Islet precursor cell (in vitro differentiated cells): ENCODE measurements at regions not wholly inside any gene's neighbourhood (a gene's known extent, or its start where the extent isn't known, plus 50 kb on each side); places are given as distances from the start of the nearest gene placed in this dataset.
A peak's percentile ranks its signal among the peaks of the same experiment; 100 is the strongest.

Experiments used
- DNase-seq: peaks from one replicate; pipeline ENCODE4 v3.0.0-alpha.2; 2018

DNA sequence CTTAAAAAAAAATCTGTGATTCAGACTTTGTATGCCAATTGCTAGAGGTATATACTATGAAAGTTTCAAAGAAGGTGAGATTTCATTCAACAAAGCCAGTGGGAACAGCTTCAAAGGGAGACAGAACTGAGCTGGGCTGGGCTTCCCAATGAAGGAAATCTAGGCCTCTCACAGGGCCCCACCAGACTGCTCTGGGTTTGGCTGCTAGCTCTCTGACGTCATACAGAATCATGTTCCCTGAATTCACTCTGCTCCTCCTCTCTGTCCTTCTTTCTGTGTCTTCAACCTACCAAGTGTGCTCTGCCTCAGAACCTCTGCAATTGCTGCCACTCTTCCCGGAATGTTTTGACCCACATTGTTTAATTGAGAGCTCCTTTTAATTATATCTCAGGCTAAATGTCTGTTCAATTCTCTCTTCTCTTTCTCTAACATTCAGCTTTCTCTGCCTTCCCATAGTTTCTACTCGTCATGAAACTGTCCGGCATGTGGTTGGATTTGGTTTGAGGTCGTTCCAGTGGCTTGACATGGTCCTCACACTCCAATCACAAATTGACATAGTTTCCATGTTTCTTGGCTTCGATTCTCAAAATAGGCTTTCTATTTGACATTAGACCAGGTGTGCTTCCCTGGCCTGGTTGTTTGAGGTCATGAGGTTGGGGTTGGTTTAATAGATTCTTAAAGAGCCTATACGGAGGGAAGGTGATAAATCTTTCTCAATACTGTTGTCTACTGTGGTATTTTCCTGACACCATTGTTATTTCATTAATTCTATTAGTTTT lies 282.1 kb upstream of the EMCN start:
- DNase-seq, result no peak

DNA sequence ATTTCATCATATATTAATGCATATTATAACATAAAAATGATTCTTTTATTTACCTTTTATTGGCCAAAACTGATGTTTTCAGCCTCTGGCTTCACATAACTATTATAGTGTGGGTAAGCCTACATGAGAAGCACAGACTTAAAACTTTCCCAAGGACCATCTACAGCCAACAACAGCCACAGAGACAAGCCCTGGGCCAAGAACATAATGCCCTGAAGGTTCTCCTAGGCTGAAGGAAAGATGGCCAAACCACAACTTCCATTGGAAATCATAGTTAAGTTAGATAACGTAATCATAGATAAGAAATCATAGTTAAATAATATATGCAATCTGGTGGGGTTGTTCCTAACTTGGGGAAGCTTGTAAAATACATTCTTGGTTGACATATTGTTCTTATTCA lies 280.0 kb upstream of the EMCN start:
- no peak for DNase-seq

DNA sequence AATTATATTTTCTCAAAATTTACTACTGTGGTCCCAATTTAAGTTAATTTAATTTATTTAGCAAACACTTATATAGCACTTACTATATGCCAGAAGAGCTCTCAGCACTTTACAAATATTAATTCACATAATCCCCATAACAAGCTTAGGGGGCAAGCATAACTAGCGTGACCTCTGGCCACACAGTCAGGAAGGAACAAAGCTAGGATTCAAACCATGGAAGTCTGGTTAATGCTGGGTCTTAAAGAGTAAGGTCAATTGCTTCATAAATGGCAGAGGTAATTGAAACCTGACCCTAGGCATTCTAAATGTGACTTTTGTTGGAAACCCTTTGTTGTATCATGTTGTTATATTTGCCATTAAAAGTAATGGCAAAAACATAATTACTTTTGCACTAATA lies 279.5 kb upstream of the EMCN start:
- no peak for DNase-seq

DNA sequence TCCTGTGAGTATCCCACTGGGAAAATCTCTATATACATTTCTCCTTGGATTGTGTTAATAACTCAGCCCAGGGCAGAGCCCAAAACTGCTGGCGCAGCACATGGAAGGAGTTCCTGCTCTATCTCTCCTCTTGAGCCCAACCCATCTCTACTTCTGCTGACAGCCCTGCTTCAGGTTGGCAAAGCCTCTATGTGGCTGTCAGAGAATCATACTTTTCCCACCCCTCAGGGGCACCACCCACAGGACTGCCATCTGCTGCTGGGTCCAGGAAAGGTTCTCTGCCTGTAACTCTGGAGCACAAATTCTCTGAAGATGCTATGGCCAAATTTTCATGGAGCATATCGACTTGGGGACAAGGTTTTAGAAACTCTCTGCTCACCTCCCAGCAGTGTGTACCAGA lies 278.5 kb upstream of the EMCN start:
- DNase-seq, result no peak

DNA sequence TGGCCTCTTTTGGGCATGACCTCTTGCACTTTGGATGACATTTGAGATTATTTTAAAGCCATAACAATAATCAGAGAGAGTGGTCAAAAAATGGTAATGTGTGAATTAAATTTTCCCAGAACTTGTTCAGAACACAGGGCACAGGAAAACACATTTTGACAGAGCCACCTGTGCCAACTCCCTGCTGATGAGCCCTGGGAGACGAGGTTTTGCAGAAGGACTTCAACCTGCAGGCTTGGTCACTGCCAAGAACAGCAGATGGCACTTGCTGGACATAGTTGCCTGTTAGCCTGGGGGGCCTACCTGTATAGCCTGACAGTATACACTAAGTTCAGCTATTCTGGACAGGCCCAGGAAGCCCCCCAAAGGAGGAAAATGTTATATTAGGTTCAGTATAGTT lies 277.8 kb upstream of the EMCN start:
- DNase-seq, result no peak

DNA sequence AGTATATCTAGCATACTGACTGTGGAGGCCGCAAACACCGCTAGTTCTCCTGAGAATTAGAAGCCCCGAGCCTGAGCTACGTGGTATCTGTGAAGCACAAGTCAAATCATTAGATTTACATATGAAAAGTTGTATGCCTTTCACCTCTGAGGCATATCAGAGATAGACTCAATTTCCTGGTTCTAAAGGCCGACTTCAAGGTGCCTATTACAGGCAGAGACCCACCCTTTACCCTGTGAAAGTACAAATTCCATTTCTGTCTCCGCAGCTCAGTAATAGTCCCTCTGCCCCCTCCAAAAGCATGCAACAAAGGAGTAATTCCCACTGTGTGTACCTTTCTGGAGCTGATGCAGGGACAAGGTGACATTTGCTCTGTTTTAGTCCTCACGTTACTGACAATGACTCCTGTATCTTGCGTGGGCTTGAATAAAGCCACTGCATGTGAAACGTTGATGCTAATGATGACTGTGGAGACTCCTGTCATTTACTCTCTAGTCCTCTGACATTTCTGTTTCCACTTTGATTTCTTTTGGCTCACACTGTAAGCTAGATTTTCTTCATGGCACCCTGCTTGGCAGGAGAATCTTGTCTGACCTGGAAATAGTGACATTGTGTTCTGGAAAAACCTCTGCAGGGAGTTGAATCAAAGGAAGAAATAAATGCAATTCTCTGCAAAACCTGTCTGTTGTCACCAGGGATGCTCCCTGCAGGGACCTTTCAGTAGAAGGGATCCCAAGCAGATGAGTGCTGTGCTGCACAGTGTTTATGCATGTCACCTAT lies 273.2 kb upstream of the EMCN start:
- no peak for DNase-seq

DNA sequence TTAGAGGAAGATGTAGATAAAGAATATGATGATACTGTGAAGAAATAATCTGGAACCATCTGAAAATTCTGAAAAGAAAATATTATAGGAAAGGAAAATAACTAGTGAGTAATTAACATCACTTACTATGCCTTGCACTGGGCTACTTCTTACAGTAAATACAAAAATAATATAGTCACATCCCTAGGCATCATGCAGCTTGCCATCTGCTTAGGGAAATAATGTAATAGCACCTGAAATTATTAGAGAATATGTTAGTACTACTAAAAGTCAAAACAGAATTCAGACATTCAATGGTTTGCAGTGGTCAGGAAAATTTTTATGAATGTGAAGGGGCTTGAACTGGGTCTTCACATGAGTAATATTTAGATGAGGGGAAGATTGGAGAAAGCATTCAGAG lies 272.2 kb upstream of the EMCN start:
- DNase-seq, result no peak

DNA sequence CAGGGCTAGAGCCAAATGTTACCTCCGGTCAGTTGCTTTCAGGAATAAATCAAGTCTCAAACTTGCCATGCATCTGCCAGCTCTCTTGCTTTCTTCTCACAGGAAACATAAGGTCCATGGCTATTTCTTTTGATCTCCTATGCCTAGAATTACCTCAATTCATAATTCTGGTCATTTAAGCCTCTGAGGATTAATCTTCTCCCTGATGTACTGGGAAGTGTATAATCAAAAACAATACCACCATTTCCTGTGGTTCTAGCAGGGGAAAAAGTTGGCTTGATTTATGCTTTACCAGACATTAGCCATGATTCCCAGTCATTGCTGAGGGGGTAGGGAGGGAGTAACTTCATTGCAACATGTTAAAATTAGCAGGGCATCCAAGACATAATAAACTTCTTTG lies 268.7 kb upstream of the EMCN start:
- DNase-seq, result no peak

DNA sequence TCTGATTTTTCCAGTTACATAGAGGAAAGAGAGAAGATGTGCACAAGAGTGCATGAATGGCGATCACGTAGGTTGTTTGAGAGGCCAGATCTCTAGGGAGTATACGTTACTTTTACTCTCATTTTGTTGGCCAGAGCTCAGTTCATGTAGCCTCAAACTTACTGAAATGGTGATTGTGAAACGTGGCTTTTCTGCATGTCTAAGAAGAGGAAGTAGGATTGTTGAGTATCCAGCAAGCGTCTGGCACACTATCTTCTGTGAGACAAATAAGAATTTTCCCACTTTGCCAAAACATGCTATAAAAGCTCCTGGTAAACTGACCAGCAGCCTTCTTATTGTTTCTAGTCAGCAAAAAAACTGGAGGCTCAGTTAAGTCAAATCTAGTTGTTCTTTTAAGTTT lies 264.5 kb upstream of the EMCN start:
- DNase-seq, result no peak

DNA sequence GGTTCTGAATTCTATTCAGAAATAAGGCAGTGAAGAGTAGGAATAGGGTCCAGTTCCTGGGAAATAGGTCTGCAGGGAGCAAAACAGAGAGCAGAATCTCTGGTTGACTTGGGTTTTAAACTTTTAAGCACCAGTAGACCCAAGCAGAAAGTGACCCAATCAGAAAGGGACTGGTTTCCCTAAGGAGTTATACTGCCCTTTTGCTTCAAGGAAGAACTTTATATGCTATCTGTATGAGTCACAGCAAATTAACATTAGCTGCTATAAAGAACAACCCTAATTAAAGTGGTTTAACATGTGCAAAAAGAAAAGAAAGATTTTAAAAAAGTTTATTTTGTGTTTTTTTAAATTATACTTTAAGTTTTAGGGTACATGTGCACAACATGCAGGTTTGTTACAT lies 263.6 kb upstream of the EMCN start:
- no peak for DNase-seq

DNA sequence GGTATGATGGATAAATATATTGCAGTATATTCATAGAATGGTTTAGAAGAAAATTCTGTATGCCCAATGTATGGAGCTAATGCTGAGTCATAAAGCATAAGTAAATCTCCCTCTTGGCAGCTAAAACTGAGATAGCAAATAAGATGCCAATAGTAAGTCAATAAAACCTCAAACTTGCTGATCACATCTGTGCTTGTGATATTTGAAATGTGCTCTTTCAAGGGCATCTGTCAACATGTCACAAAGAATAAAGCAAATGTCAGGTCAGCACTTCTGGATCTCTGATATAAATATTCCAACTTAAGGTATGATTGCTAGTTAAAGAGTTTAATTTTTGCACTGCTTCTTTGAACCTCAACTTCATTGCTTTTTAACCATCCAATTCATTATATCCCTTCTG lies 262.3 kb upstream of the EMCN start:
- no peak for DNase-seq

DNA sequence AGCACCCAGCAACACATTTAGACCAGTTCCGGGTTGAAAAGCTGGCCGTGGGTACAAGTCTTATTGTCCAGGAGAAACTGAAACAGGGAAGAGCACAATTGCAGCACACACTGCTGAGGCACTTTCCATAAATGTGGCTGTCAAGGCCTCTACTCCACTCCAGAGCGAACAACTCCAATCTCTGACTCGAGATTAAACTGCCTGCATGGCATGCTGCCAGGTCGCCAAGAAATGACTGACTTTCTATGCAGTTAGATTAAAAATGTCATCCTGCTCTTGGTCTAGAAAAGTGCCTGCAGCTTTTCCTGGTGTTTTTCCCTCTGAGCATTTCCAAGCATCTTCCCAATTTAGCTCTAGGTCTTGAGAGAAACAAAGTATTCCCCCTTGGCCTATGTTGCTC lies 260.6 kb upstream of the EMCN start:
- DNase-seq, result no peak

DNA sequence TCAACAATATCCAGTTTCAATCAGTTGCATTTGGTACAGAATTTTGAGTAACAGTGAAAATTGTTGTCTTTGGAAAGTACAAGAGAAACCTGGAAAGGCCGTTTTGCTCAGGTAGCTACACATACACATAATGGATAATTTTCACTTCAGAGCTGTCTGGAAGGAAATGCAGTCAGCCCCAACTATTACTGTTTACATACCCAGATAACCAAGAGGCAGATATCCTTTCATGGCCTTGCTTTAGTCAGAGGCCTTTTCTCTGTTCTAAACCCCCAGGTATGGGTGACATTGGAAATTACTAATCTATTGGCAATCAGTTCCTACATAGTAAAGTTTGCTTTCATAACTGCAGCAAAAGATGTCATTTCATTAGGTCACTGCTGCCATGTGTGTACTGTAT lies 244.9 kb upstream of the EMCN start:
- DNase-seq, result no peak

DNA sequence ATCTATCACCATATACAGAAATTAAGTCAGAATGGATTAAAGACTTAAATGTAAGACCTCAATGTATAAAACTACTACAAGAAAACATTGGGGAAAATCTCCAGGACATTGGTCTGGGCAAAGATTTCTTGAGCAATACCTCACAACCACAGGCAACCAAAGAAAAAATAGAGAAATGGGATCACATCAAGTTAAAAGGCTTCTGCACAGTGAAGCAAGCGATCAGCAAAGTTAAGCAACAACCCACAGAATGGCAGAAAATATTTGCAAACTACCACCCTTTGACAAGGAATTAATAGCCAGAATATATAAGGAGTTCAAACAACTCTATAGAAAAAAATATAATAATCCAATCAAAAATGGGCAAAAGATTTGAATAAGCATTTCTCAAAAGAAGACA lies 236.9 kb upstream of the EMCN start:
- no peak for DNase-seq

DNA sequence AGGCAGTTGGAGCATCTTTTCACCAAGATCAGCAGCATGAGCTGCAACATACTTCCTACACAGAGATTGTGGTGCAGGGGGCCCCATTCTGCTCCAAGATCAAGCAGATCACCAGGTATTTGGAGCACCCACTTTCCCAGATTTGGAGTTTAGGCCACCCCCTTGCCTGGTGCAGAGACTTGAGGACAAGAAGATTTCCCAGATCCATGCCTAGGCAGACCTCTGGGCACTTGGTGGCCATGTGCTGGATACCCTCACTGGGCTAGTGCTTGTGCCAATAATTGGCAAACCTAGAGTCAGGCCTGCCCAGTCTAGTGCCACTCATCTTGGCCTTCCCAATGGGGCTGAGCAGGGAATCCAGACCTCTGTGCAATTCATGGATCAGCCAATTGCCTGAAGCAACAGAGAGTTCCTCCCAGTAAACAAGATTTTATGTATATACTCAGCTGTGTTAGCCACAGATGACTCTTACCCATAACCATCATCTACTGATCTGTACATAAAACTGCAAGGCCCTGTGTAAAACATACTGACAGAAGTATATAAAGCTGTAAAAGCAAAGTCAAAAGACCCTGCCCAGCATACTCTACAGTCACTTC lies 228.4 kb upstream of the EMCN start:
- no peak for DNase-seq

DNA sequence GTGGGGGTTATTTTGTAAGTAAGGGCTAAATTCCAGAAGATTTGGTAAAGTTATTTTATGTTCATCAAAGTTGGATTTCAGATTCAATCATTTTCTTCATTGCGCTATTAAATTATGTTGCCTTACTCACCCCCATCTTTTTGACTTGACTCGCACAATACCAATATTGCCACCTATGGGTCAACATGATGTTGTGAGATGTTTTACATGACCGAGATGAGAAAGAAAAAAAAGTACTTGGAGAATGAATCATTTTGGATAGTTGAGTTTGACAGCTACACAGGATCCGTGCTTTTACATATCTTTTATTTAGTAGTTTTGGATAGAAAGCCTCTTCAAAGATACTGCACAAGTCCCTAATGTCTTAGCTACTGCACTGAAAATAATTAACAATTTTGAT lies 224.2 kb upstream of the EMCN start:
- no peak for DNase-seq

DNA sequence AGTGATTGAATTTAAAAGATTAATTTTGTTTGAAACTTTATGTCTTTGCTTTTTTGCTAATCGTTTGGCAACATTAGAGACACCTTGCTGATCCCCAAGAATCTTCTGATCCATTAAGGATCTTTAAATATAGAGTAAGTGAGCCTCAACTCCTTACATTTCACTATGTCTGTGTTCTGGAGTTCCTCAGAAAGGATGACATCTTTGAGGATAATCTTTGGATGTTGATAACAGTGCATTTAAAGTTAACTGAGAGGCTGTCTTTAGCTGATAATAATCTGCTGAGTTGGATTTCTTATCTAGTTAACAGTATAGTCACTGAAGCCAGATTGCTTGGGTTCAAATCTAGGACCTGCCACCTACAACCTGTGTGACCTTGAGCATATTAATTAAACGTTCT lies 221.6 kb upstream of the EMCN start:
- DNase-seq, result no peak

DNA sequence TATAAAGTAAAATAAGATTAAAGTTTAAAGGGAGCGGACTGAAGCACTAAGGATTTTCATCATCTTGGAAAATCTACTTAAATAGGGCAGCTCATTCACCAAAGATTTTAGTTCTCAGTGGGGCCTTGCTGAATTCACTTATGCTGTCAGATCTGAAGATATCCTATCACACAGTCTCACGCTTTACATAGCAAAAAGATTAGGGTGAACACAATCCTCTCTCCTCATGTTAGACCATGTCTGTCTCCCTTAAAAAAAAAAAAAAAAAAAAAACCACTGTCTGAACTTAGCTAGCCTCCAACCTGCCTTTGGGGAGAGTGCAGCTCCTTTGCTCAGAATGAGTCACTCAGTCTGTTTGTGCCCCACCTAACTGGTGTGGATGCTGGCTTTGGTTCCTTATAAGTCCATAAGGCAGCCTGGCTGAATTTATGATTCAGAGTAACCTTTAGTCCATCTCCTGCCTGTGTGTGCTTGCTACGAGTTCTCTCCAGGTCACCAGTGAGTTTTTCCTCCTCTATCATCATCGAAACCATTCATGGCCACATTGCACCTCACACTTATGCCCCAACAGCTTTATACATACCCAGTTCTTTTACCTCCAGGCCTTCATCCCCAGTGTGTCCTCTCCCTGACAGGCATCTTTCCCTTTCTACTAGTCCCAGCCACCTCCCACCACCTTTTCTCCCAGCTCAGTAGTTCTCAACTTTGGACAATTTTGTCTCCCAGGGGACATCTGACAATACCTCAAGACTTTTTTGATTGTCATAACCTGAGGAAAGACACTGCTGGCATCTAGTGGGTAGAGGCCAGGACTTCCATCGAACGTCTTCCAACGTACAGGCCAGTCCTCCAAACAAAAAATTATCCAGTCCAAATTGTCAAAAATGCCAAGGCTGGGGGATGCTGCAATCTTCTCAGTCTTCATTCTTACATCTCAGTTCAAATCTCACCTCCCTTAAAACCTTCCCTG lies 220.7 kb upstream of the EMCN start:
- DNase-seq, result peak; percentile 82

DNA sequence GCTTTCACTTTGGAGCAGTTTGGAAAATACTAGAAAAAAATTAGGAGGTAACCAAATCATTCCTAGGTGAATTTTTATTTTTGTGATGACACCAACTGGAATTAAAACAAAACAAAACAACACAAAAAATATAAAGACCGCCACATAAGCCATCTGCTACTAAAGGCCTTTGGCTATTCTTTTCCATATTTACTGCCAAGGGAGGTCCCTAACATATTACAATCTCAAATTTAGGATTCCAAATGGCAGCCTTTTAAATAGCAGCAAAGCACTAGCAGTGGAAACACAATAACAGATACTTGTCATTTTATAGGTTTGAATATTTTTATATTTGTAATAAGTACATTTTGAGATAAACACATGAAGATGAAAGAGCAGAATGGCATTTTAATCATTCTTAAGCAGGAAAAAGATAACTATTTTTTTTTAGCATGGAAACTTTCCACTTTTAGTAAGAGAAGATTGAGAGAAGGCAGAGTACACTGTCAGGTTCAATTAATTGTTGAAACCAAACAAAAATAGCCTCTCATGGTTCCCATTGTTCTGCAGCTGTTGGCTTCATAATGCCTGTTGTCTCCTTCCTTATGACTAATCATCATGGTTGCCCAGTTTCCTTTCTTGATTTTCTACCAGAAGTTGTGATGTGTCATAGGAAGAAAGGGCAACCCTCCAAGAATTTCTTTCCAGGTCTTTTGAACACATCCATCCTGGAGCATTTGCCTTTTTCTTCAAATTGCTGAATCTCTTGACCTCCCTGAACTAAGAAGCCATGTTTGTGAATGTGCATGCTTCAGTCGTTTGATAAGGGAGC lies 219.0 kb upstream of the EMCN start:
- no peak for DNase-seq

DNA sequence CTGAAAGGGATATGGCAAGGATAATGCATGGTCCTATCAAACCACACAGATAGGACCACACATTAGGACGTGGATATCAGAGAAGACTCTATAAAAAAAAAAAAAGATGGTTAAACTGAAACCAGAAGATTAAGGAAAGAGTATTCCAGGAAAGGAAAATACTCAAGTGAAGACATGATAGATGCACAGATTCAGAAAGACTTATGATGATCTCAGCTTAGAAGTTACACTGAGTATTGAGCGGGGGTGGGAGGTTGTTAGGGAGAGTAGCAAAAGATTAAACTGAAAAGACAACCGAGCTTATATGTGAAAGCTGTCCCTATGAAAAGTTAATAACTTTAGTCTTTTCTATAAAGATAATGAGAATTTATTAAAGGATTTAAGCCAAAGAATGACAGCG lies 211.0 kb upstream of the EMCN start:
- DNase-seq, result no peak

DNA sequence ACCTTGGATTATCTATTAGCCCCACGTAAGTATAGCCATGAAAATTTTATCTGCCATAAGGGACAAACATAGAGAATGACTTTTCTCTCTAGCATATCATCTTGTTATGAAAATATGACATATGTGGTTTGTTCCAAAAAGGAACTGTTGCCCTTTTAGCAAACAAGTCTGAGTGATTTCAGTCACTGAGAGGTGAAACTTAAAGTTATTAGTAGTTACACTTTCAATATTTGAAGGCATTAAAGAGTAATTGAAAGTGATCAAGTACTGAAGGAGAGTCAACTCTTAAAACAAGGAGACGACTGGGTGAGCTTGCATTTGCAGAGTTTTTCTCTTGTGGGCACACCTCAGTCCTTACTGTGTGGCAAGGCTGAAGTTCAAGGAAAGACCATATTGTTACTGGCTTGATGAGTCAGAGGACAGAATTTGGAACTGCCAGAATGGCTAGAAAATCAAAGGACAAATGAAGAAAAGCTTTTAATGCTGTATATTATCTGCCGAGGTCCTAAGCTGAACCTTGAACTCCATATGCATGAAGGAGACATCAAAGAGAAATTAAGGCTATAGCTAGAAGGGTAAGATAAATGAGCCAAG lies 205.1 kb upstream of the EMCN start:
- no peak for DNase-seq

DNA sequence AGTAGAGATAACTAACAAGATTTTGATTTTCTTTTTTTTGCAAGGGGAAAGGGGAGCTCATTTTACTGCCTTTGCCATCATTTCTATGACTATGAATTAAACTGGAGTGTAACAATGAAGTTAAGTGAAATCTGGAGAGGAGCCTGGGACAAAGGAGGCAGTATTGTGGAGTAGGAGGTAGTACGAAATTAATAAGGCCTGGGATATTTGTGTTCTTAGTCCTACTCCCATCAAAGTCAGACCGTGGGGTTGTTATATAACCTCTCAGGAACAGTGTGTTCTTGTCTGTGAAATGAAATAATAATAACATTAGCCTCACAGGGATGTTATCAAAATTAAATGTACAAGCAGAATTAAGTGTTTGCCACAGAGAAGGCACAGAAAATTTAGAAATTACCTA lies 204.3 kb upstream of the EMCN start:
- no peak for DNase-seq
